ENCODE measurements at regions not wholly inside any gene's neighbourhood (a gene's known extent, or its start where the extent isn't known, plus 50 kb on each side); places are given as distances from the start of the nearest gene placed in this dataset.

DNA sequence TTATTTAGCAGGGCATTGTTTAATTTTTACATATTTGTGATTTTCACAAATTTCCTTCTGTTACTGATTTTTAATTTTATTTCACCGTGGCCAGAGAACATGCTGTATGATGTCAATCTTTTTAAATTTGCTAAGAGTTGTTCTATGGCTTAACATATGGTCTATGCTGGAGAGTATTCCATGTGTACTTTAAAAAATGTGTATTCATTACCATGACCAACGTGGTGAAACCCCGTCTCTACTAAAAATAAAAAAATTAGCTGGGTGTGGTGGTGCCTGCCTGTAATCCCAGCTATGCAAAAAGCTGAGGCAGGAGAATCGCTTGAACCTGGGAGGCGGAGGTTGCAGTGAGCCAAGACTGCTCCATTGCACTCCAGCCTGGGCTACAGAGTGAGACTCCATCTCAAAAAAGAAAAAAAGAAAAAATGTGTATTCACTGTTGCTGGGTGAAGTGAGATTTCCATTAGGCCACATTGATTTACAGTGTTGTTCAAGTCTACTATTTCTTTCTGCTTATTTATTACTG lies 258.2 kb downstream of the EDEM1 start:
- no peak overlapping the region for H3K4me3 ChIP-seq
- TF ChIP-seq, protein P1, sequence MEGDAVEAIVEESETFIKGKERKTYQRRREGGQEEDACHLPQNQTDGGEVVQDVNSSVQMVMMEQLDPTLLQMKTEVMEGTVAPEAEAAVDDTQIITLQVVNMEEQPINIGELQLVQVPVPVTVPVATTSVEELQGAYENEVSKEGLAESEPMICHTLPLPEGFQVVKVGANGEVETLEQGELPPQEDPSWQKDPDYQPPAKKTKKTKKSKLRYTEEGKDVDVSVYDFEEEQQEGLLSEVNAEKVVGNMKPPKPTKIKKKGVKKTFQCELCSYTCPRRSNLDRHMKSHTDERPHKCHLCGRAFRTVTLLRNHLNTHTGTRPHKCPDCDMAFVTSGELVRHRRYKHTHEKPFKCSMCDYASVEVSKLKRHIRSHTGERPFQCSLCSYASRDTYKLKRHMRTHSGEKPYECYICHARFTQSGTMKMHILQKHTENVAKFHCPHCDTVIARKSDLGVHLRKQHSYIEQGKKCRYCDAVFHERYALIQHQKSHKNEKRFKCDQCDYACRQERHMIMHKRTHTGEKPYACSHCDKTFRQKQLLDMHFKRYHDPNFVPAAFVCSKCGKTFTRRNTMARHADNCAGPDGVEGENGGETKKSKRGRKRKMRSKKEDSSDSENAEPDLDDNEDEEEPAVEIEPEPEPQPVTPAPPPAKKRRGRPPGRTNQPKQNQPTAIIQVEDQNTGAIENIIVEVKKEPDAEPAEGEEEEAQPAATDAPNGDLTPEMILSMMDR (IDR thresholded peaks at IDR 0.05): no peak
- no peaks in the 10 kb centered on the region for H3K9me3 ChIP-seq
- no peak for ATAC-seq (ENCODE audit: insufficient number of reproducible peaks, low FRiP score, low read depth)
- no peaks in the 10 kb centered on the region for H3K4me1 ChIP-seq (ENCODE audit: control insufficient read depth in 1 of 2, low read depth in 2 of 2)
- H3K36me3 ChIP-seq: no peaks in the 10 kb centered on the region
- no peak overlapping the region for H3K27ac ChIP-seq
- H3K27me3 ChIP-seq (replicated peaks; ENCODE audit: insufficient read depth): no peaks in the 10 kb centered on the region
- no peak for DNase-seq (ENCODE audit: low spot score)

DNA sequence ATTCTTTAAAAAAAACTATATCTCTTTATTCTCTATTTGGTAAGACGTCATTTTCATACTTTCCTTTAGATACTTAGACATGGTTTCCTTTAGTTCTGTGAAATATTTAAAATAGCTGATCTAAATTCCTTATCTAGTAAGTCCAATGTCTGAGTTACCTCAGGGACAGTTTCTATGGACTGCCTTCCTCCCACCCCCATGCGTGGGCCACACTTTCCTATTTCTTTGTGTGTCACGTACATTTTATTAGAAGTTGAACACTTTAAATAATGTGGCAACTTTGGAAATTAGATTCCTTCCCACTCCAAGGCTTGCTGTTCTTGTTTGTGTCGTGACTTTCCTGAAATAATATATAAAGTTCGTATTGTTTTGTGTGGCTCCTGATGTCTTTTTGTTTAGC lies 260.7 kb downstream of the EDEM1 start:
- ATAC-seq (ENCODE audit: insufficient number of reproducible peaks, low FRiP score, low read depth) (no peak), DNase-seq (ENCODE audit: low spot score) (no peak)
- Histone ChIP-seq H3K27me3 (replicated peaks; ENCODE audit: insufficient read depth) (no peaks in the 10 kb centered on the region), H3K36me3 (no peaks in the 10 kb centered on the region), H3K27ac (no peak overlapping the region), H3K9me3 (no peaks in the 10 kb centered on the region), H3K4me3 (no peak overlapping the region), H3K4me1 (ENCODE audit: control insufficient read depth in 1 of 2, low read depth in 2 of 2) (no peaks in the 10 kb centered on the region)
- TF ChIP-seq, protein P1 (IDR thresholded peaks at IDR 0.05): no peak

DNA sequence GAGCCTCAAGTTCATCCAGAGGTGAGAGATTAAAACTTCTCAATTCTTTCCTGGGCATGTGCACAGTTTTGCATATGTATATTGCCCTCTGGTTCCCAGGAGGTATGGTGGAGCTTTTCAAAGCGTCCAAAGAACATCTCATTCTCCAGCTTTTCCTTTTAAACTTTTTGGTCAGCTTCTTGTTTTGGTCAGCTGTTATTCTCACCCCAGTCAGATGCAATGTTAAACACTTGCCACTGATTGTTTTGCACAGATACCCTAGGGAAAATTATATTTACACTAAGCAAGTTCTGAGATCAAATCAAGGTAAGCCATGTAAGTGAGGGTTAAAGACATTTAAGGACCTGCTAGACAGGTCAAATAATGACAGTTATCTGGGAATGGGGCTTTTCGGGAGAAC lies 261.3 kb downstream of the EDEM1 start:
- no peaks in the 10 kb centered on the region for H3K4me1 ChIP-seq (ENCODE audit: control insufficient read depth in 1 of 2, low read depth in 2 of 2)
- no peak for ATAC-seq (ENCODE audit: insufficient number of reproducible peaks, low FRiP score, low read depth)

DNA sequence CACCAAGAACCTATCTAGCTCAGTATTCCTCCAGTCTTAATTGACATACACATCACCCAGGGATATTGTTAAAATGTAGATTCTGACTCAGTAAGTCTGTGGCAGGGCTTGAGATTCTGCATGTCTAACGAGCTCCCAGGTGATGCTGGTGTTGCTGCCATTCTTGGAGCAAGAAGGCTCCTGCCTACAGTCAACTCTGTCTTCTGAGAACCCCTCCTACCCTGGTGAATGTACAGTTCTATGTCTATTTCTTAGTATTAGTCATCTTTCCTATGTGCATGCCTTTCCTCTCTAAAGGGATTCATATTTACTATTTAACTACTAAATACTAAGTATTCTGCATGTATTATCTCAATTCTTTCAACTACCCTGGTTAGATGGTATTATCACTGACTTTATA lies 268.7 kb downstream of the EDEM1 start:
- H3K4me3 ChIP-seq: no peak overlapping the region
- no peaks in the 10 kb centered on the region for H3K9me3 ChIP-seq
- no peak overlapping the region for H3K27ac ChIP-seq
- no peaks in the 10 kb centered on the region for H3K27me3 ChIP-seq (replicated peaks; ENCODE audit: insufficient read depth)
- H3K36me3 ChIP-seq: no peaks in the 10 kb centered on the region
- DNase-seq (ENCODE audit: low spot score): no peak
- TF ChIP-seq, protein P1 (IDR thresholded peaks at IDR 0.05): no peak
- no peaks in the 10 kb centered on the region for H3K4me1 ChIP-seq (ENCODE audit: control insufficient read depth in 1 of 2, low read depth in 2 of 2)
- ATAC-seq (ENCODE audit: insufficient number of reproducible peaks, low FRiP score, low read depth): no peak

More for the DNA sequence above, 261.3 kb downstream of the EDEM1 start:
- H3K36me3 ChIP-seq: no peaks in the 10 kb centered on the region
- DNase-seq (ENCODE audit: low spot score): no peak
- H3K4me3 ChIP-seq: no peak overlapping the region
- no peak overlapping the region for H3K27ac ChIP-seq
- H3K27me3 ChIP-seq (replicated peaks; ENCODE audit: insufficient read depth): no peaks in the 10 kb centered on the region
- TF ChIP-seq, protein P1 (IDR thresholded peaks at IDR 0.05): no peak
- no peaks in the 10 kb centered on the region for H3K9me3 ChIP-seq

DNA sequence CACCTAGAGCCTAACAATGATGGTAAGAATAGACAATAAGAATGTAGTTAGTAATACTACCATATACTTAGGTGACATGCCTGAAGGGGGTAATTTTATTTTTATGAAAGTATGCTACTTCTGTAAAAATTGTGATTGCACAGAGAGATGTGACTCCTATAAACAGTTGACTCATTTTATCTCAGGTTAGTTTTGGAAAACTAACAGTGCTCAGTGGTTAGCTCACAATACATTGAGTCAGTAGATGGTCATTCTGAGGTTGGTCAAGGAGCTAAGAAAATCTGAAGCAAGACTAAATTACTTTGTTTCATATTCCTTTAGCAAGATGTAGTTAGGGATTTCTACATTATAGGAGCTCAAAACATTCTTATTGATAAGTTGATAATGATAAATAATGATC lies 271.0 kb downstream of the EDEM1 start:
- H3K4me1 ChIP-seq (ENCODE audit: control insufficient read depth in 1 of 2, low read depth in 2 of 2): no peaks in the 10 kb centered on the region
- no peak for DNase-seq (ENCODE audit: low spot score)
- TF ChIP-seq, protein P1 (IDR thresholded peaks at IDR 0.05): no peak
- no peak overlapping the region for H3K4me3 ChIP-seq
- H3K27me3 ChIP-seq (replicated peaks; ENCODE audit: insufficient read depth): no peaks in the 10 kb centered on the region
- H3K9me3 ChIP-seq: no peaks in the 10 kb centered on the region
- no peak overlapping the region for H3K27ac ChIP-seq
- no peak for ATAC-seq (ENCODE audit: insufficient number of reproducible peaks, low FRiP score, low read depth)
- H3K36me3 ChIP-seq: no peaks in the 10 kb centered on the region
